ENCODE measurements at regions not wholly inside any gene's neighbourhood (a gene's known extent, or its start where the extent isn't known, plus 50 kb on each side); places are given as distances from the start of the nearest gene placed in this dataset.

DNA sequence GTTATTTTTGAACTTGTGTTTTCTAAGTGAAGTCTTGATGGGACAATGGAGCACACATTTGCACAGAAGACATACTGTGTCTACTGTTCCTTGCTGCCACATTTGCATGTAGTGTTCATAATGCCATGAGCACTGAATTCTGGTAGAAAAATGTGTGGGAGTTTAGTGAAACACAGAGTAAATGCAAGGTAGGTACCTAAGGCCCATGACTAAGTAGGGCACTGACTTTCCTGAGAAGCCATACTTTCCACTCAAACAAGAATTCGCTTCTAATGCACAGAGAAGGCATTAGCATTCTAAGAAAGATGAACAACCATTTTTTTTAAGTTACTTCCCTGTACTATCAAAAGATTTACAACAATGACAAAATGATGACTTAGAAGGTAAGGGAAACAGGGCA, 282.2 kb downstream of the MAN2A1 start:
- H4K20me1 ChIP-seq (replicated peaks in 1 of 2; ENCODE audit: control insufficient read depth in 1 of 2, insufficient read depth in 2 of 2, low read length in 2 of 2) = no peaks in the 10 kb centered on the region
- no peak overlapping the region for H2BK5ac ChIP-seq (ENCODE audit: low read depth, low read length)
- no peaks in the 10 kb centered on the region for H3K27me3 ChIP-seq (replicated peaks in 1 of 4; ENCODE audit: control insufficient read depth in 3 of 4, extremely low read depth in 1 of 4, insufficient read depth in 3 of 4, low read length in 3 of 4)
- no peaks in the 10 kb centered on the region for H3K9me3 ChIP-seq (ENCODE audit: insufficient read depth in 2 of 2, low read depth in 1 of 2, low read length in 1 of 2)
- H4K8ac ChIP-seq (ENCODE audit: extremely low read depth, insufficient read depth, low read length) = no peak overlapping the region
- no peak overlapping the region for H3K9ac ChIP-seq (replicated peaks in 1 of 4; ENCODE audit: extremely low read depth in 1 of 4, low read depth in 3 of 4, low read length in 3 of 4)
- no peak for TF ChIP-seq SIX5 (IDR thresholded peaks at IDR 0.05; ENCODE audit: low read depth, low read length)
- TF ChIP-seq EZH2 (IDR thresholded peaks at IDR 0.05; ENCODE audit: low read depth, low read length, severe bottlenecking) = no peak
- no peak overlapping the region for H3K56ac ChIP-seq (replicated peaks; ENCODE audit: insufficient read length, low read depth, low read length)
- H3K4ac ChIP-seq (replicated peaks; ENCODE audit: insufficient read length, low read depth, low read length) = no peak overlapping the region
- H3K23me2 ChIP-seq (ENCODE audit: low read depth, low read length) = no peaks in the 10 kb centered on the region
- no peak overlapping the region for H2BK12ac ChIP-seq (ENCODE audit: low read depth, low read length)
- no peak overlapping the region for H3K27ac ChIP-seq (ENCODE audit: low read depth, low read length)
- no peak overlapping the region for H2AK5ac ChIP-seq (ENCODE audit: low read depth, low read length)
- no peak overlapping the region for H2BK120ac ChIP-seq (replicated peaks; ENCODE audit: low read depth, low read length)
- POLR2A ChIA-PET (ENCODE audit: partially characterized antibody) = no interaction called here
- H3K14ac ChIP-seq (ENCODE audit: insufficient read length) = no peak overlapping the region
- no peaks in the 10 kb centered on the region for H3K79me1 ChIP-seq (ENCODE audit: low read depth, low read length)
- CTCF ChIA-PET (ENCODE audit: partially characterized antibody) = no interaction called here
- H3K36me3 ChIP-seq (ENCODE audit: control insufficient read depth in 2 of 4, insufficient read depth in 4 of 4, low read length in 3 of 4) = no peaks in the 10 kb centered on the region
- FAIRE-seq = no peak
- no peak overlapping the region for H2AFZ ChIP-seq (ENCODE audit: low read length)
- no peak overlapping the region for H4K91ac ChIP-seq (replicated peaks; ENCODE audit: insufficient read length, low read length)
- 88% methylated on average over 1 of the region's 1 CpG; no CpG with 5 or more reads in 1 of the 2 experiments for WGBS, 2 experiments (ENCODE audit: extremely low coverage in 1 of 2, insufficient coverage in 1 of 2, insufficient read length in 1 of 2, insufficient replicate concordance in 2 of 2, low coverage in 1 of 2, low lambda C conversion rate in 2 of 2, missing lambda C conversion rate in 1 of 2)
- no peak for DNase-seq (ENCODE audit: low read depth in 1 of 2, low spot score in 2 of 2)
- H3K4me2 ChIP-seq (ENCODE audit: insufficient read depth in 1 of 2, low read depth in 2 of 2, low read length in 2 of 2) = no peak overlapping the region
- H3K4me1 ChIP-seq (replicated peaks in 1 of 4; ENCODE audit: control insufficient read depth in 3 of 4, insufficient read depth in 4 of 4, low read length in 3 of 4) = no peaks in the 10 kb centered on the region
- H3K23ac ChIP-seq (ENCODE audit: insufficient read length) = no peak overlapping the region
- no peak overlapping the region for H3K18ac ChIP-seq (ENCODE audit: extremely low read depth, low read length)
- H3K4me3 ChIP-seq (ENCODE audit: extremely low read depth in 1 of 4, insufficient read depth in 2 of 4, low read depth in 3 of 4, low read length in 4 of 4) = no peak overlapping the region
- H4K5ac ChIP-seq (ENCODE audit: insufficient read length, low read depth, low read length) = no peak overlapping the region
- no peak overlapping the region for H2BK15ac ChIP-seq (ENCODE audit: low read length)
- no peaks in the 10 kb centered on the region for H3K79me2 ChIP-seq (ENCODE audit: control insufficient read depth in 1 of 2, insufficient read depth in 2 of 2, low read length in 2 of 2)
- no peak overlapping the region for H2BK20ac ChIP-seq (ENCODE audit: low read length)
